Endodermal cell (in vitro differentiated cells): ENCODE measurements at regions not wholly inside any gene's neighbourhood (a gene's known extent, or its start where the extent isn't known, plus 50 kb on each side); places are given as distances from the start of the nearest gene placed in this dataset.
"Not testable (repeated sequence)": the region's sequence is repeated elsewhere in the genome, so short reads cannot be mapped to it uniquely, and the experiment has no call there.

Experiments
- DNase-seq: peaks from one replicate; pipeline ENCODE4 v3.0.0-alpha.2; 2017
- H3K27ac ChIP-seq: 2 replicates; pipeline ENCODE4 v1.5.1; 2013; ENCODE audit warnings: mild to moderate bottlenecking, low read depth, low read length, moderate library complexity
- H3K27me3 ChIP-seq: 2 replicates; pipeline ENCODE4 v1.6.1; 2013; ENCODE audit warnings: mild to moderate bottlenecking, low read length, moderate library complexity; ENCODE audit not compliant: insufficient read depth, control insufficient read depth, poor library complexity, severe bottlenecking
- H3K36me3 ChIP-seq: 2 replicates; pipeline ENCODE4 v1.7.0; 2013; ENCODE audit warnings: mild to moderate bottlenecking, low read length, moderate library complexity; ENCODE audit not compliant: control insufficient read depth, insufficient read depth
- H3K4me1 ChIP-seq: one replicate; pipeline ENCODE4 v1.7.0; 2013; ENCODE audit warnings: low read length; ENCODE audit not compliant: control insufficient read depth, insufficient read depth
- H3K4me3 ChIP-seq: 2 replicates; pipeline ENCODE4 v1.5.1; 2013; ENCODE audit warnings: mild to moderate bottlenecking, low read length, moderate library complexity
- H3K9ac ChIP-seq: 2 replicates; pipeline ENCODE4 v1.6.1; 2013; ENCODE audit warnings: mild to moderate bottlenecking, low read length, moderate library complexity; ENCODE audit not compliant: poor library complexity, severe bottlenecking; ENCODE audit errors: extremely low read depth
- H3K9me3 ChIP-seq: 2 replicates; pipeline ENCODE4 v1.6.1; 2013; ENCODE audit warnings: mild to moderate bottlenecking, low read length, moderate library complexity; ENCODE audit not compliant: control insufficient read depth
- H3K27ac Mint-ChIP-seq: 2 replicates; pipeline ENCODE4 v1.8.0; 2020; ENCODE audit warnings: mixed read lengths
- H3K27me3 Mint-ChIP-seq: 2 replicates; pipeline ENCODE4 v1.8.0; 2021; ENCODE audit warnings: mild to moderate bottlenecking, mixed read lengths; ENCODE audit not compliant: insufficient read depth
- H3K36me3 Mint-ChIP-seq: 2 replicates; pipeline ENCODE4 v1.8.0; 2020; ENCODE audit warnings: low read depth, mixed read lengths
- H3K4me1 Mint-ChIP-seq: 2 replicates; pipeline ENCODE4 v1.8.0; 2020; ENCODE audit warnings: mixed read lengths
- H3K4me3 Mint-ChIP-seq: 2 replicates; pipeline ENCODE4 v1.8.0; 2020; ENCODE audit warnings: mild to moderate bottlenecking, moderate library complexity, mixed read lengths
- H3K9me3 Mint-ChIP-seq: 2 replicates; pipeline ENCODE4 v1.8.0; 2020; ENCODE audit warnings: mild to moderate bottlenecking, mixed read lengths
- WGBS, 2 experiments: methylation state at CpG; one replicate each; pipeline versions ENCODE4 v1.1.5 to v1.1.7; 2013; ENCODE audit warnings: missing lambda C conversion rate in 2 of 2, mixed read lengths in 1 of 2; ENCODE audit not compliant: insufficient coverage in 1 of 2, insufficient read length in 1 of 2; 5-methylcytosine and 5-hydroxymethylcytosine counted together
- TF ChIP-seq, protein P1 (sequence below): fragments of 200-600 bp; sonication (generic); conservative IDR thresholded peaks from 2 replicates; pipeline ENCODE4 v1.5.0; 2021; ENCODE audit warnings: antibody characterized with exemption, mild to moderate bottlenecking

GRCh38 chr2:34677119-34677531 is 1078.0 kb upstream of the FAM98A start:
- WGBS, 2 experiments, result 88 to 93% methylated on average over 3 of the region's 3 CpGs
- H3K36me3 Mint-ChIP-seq, result not testable (repeated sequence)

DNA sequence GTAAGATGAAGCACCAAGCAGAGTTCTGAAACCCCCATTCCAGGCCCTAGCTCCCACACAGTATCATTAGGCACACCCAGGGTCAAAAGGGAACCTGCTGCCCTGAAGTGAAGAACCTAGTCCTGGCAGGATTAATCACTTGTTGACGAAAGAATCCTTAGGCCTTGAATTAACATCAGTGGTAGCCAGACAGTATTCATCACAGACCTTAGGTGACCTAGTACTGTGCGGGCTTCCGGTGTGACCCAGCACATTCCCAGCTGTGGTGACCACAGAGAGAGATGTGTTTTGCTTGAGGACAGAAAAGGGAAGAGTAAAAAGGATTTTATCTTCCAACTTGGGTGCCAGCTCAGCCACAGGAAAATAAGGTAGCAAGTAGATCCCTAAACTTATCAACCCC is 1071.4 kb upstream of the FAM98A start:
- H3K4me1 ChIP-seq, result peaks cover 4% of the 10 kb centered on the region
- Mint-ChIP-seq H3K36me3 (no peaks in the 10 kb centered on the region), H3K4me1 (peaks cover 12% of the 10 kb centered on the region), H3K27me3 (no peaks in the 10 kb centered on the region), H3K9me3 (peaks cover 4% of the 10 kb centered on the region), H3K27ac (no peak overlapping the region), H3K4me3 (no peak overlapping the region)
- no peak overlapping the region for H3K9ac ChIP-seq
- WGBS, 2 experiments, result 92 to 100% methylated on average over 3 of the region's 3 CpGs
- no peak for DNase-seq
- H3K36me3 ChIP-seq, result no peaks in the 10 kb centered on the region
- no peaks in the 10 kb centered on the region for H3K9me3 ChIP-seq
- H3K27ac ChIP-seq, result no peak overlapping the region
- no peaks in the 10 kb centered on the region for H3K27me3 ChIP-seq
- TF ChIP-seq, protein P1, sequence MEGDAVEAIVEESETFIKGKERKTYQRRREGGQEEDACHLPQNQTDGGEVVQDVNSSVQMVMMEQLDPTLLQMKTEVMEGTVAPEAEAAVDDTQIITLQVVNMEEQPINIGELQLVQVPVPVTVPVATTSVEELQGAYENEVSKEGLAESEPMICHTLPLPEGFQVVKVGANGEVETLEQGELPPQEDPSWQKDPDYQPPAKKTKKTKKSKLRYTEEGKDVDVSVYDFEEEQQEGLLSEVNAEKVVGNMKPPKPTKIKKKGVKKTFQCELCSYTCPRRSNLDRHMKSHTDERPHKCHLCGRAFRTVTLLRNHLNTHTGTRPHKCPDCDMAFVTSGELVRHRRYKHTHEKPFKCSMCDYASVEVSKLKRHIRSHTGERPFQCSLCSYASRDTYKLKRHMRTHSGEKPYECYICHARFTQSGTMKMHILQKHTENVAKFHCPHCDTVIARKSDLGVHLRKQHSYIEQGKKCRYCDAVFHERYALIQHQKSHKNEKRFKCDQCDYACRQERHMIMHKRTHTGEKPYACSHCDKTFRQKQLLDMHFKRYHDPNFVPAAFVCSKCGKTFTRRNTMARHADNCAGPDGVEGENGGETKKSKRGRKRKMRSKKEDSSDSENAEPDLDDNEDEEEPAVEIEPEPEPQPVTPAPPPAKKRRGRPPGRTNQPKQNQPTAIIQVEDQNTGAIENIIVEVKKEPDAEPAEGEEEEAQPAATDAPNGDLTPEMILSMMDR, result no peak
- H3K4me3 ChIP-seq, result no peak overlapping the region

More at GRCh38 chr2:34677119-34677531, 1078.0 kb upstream of the FAM98A start:
- H3K9ac ChIP-seq, H3K9me3 ChIP-seq, H3K27ac ChIP-seq, H3K9me3 Mint-ChIP-seq, H3K4me3 Mint-ChIP-seq, H3K4me1 ChIP-seq, H3K4me1 Mint-ChIP-seq, H3K36me3 ChIP-seq, H3K27me3 Mint-ChIP-seq, DNase-seq, H3K4me3 ChIP-seq, H3K27me3 ChIP-seq: not testable (repeated sequence)
- H3K27ac Mint-ChIP-seq, result peak overlapping the region; percentile 39

- Mint-ChIP-seq H3K9me3 (no peaks in the 10 kb centered on the region), H3K27ac (no peak overlapping the region), H3K4me1 (peaks cover 26% of the 10 kb centered on the region), H3K36me3 (no peaks in the 10 kb centered on the region), H3K27me3 (no peaks in the 10 kb centered on the region), H3K4me3 (no peak overlapping the region)
- Histone ChIP-seq H3K9ac (no peak overlapping the region), H3K36me3 (no peaks in the 10 kb centered on the region), H3K27ac (no peak overlapping the region), H3K4me3 (no peak overlapping the region), H3K9me3 (no peaks in the 10 kb centered on the region), H3K4me1 (peaks cover 14% of the 10 kb centered on the region), H3K27me3 (no peaks in the 10 kb centered on the region)
- TF ChIP-seq, protein P1, result no peak
- 67 to 97% methylated on average over 3 to 4 of the region's 4 CpGs for WGBS, 2 experiments
- no peak for DNase-seq
These were observed 1067.7 kb upstream of the FAM98A start for GRCh38 chr2:34666821-34667220.

DNA sequence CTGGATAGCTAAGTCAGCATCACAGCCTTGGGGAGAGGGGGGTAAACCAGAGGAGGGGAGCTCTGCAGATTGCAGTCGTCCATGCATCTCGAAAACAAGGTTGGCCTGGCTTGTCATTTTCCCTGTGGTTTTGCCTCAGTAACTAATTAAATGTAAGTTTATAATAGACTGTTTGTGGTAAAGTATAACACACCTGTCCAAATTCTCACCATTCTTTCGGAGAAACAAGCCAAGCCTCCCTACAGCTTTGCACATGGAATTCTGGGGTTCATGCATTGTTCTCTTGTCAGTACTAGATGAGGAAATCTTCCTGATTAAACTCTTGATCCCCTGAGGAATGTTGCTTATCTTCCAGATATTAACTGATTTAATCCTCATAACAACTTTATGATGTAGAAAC is 1065.2 kb upstream of the FAM98A start:
- Mint-ChIP-seq H3K9me3 (no peaks in the 10 kb centered on the region), H3K4me1 (peaks cover 21% of the 10 kb centered on the region), H3K4me3 (no peak overlapping the region), H3K27ac (no peak overlapping the region), H3K27me3 (no peaks in the 10 kb centered on the region), H3K36me3 (no peaks in the 10 kb centered on the region)
- no peaks in the 10 kb centered on the region for H3K36me3 ChIP-seq
- H3K4me3 ChIP-seq, result no peak overlapping the region
- no peak overlapping the region for H3K9ac ChIP-seq
- no peak overlapping the region for H3K27ac ChIP-seq
- peaks cover 14% of the 10 kb centered on the region for H3K4me1 ChIP-seq
- no peaks in the 10 kb centered on the region for H3K9me3 ChIP-seq
- TF ChIP-seq, protein P1, result no peak
- DNase-seq, result no peak
- no peaks in the 10 kb centered on the region for H3K27me3 ChIP-seq
- 100% methylated on average over 1 to 3 of the region's 3 CpGs for WGBS, 2 experiments
